Fibroblast of mammary gland (primary cell): ENCODE measurements at regions not wholly inside any gene's neighbourhood (a gene's known extent, or its start where the extent isn't known, plus 50 kb on each side); places are given as distances from the start of the nearest gene placed in this dataset.
"Not testable (repeated sequence)": the region's sequence is repeated elsewhere in the genome, so short reads cannot be mapped to it uniquely, and the experiment has no call there.

Experiments used
- DNase-seq: peaks from one replicate; pipeline ENCODE4 v3.0.0-alpha.2; 2010; ENCODE audit warnings: low read depth
- H3K4me3 ChIP-seq: 2 replicates; pipeline ENCODE4 v1.5.1; 2011; ENCODE audit warnings: low read depth, mild to moderate bottlenecking, low read length, moderate library complexity; ENCODE audit not compliant: control insufficient read depth
- TF ChIP-seq, protein P1 (sequence below): conservative IDR thresholded peaks from 2 replicates; pipeline ENCODE4 v1.5.1; 2011; ENCODE audit warnings: low read depth, low read length, inconsistent platforms; ENCODE audit not compliant: control insufficient read depth, insufficient read depth

DNA sequence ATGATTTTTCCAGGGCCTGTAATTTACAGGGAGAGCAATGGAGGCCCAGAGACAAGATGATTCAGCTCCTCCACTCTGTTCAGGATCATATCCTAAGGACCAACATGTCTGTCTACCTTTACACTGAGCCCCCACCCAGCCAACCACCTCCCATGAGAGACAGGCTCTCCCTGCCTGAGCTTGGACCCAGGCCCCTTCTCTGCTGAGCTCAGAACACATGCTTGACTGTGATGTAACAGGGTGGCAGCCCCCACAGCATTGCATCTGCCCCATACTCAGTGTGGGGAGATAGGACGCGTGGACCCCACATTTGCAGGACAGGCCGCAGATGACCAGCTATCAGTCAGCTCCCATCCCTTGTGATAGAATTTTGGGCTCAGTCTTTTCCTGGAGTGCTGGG is 313.9 kb downstream of the ADGRD1 start:
- DNase-seq, result no peak
- TF ChIP-seq, protein P1, sequence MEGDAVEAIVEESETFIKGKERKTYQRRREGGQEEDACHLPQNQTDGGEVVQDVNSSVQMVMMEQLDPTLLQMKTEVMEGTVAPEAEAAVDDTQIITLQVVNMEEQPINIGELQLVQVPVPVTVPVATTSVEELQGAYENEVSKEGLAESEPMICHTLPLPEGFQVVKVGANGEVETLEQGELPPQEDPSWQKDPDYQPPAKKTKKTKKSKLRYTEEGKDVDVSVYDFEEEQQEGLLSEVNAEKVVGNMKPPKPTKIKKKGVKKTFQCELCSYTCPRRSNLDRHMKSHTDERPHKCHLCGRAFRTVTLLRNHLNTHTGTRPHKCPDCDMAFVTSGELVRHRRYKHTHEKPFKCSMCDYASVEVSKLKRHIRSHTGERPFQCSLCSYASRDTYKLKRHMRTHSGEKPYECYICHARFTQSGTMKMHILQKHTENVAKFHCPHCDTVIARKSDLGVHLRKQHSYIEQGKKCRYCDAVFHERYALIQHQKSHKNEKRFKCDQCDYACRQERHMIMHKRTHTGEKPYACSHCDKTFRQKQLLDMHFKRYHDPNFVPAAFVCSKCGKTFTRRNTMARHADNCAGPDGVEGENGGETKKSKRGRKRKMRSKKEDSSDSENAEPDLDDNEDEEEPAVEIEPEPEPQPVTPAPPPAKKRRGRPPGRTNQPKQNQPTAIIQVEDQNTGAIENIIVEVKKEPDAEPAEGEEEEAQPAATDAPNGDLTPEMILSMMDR, result no peak
- no peak overlapping the region for H3K4me3 ChIP-seq

DNA sequence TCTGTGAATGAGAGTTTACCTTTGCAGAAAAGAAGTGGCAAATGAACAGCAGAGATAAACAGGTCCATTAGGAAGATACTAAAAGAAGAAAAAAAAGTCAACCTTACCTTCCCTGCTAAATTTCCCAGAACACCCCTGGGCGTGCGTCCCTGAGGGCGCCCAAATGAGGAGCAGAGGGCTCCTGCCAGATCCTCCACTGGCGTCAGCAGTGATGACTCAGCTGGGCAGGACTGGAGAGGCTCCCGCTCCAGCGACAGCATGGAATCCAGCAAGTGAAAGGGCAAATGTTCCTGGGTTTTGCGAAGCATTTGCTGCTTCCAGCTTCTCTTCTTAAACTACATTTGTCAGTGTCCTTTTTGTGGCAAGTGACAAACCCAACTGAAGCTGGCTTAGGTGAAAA is 314.4 kb downstream of the ADGRD1 start:
- DNase-seq, H3K4me3 ChIP-seq: not testable (repeated sequence)

DNA sequence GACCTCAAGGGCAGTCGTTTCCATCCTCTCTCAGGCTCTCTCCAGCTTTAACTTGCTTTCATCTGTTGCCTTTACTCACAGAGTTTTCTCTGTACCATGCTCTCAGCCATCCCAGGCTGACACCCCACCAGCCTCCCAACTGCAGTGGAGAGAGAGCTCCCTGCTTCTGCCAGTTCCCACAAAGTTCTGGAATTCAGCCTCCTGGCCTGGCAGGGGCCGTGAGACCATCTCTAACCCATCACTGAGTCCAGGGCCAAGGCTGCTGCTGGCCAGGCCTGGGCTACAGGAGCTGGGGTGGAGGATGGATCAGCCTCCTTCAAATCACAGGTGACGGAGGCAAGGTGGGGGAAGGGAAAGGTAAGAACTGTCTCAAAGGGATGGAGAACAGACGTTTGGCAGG is 314.9 kb downstream of the ADGRD1 start:
- not testable (repeated sequence) for H3K4me3 ChIP-seq

DNA sequence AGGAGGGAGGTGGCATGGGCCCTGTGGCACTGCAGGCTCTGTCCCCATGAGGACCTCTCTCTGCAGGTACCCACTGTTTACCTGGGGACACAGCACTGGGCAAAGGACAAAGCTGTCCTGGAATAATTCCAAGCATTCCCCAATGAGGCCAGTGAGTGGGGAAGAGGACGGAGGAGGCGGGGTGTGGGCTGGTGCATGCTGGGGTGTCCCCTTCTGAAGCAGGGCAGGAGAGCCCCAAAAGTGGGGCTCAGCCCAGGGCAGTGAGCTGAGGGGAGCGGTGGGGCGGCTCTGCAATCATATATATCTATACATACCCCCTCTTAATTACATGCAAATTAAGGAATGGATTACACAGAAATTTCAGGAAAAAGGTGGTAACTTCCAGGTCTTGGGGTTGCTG is 315.8 kb downstream of the ADGRD1 start:
- TF ChIP-seq, protein P1, result no peak
- no peak overlapping the region for H3K4me3 ChIP-seq
- no peak for DNase-seq

More for the DNA sequence above, 314.9 kb downstream of the ADGRD1 start:
- not testable (repeated sequence) for DNase-seq

DNA sequence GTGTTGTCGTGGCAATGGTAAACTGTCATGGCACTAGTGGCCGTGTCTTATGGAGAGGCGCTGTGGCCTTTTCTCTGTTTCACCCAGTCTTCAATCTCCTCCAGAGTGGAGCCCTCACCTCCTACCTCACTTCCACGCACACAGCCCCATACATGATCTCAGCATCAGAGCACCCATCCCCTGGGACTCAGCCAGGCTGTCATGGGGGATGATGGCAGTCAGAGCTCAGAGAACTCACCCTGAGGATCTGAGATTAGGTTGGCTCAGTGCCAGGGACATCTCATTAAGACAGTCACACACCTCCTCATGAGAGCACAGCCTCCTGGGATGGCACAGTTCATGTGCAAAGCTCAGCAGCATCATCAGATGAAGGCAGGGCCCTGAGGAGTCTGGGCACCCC is 316.3 kb downstream of the ADGRD1 start:
- H3K4me3 ChIP-seq, DNase-seq: not testable (repeated sequence)

DNA sequence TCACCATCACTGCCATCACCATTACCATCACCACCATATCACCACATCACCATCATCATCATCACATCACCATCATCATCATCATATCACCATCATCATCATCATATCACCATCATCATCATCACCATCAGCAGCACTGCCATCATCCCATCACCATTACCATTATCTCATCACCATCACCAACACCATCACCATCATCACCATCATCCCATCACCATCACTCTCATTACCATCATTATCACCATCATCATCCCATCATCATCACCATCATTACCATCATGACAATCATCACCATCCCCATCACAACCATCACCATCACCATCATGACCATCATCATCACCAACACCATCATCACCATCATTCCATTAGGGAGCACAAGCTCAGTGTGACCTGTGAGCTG is 318.0 kb downstream of the ADGRD1 start:
- DNase-seq, result no peak
- H3K4me3 ChIP-seq, result no peak overlapping the region
- TF ChIP-seq, protein P1, result no peak

DNA sequence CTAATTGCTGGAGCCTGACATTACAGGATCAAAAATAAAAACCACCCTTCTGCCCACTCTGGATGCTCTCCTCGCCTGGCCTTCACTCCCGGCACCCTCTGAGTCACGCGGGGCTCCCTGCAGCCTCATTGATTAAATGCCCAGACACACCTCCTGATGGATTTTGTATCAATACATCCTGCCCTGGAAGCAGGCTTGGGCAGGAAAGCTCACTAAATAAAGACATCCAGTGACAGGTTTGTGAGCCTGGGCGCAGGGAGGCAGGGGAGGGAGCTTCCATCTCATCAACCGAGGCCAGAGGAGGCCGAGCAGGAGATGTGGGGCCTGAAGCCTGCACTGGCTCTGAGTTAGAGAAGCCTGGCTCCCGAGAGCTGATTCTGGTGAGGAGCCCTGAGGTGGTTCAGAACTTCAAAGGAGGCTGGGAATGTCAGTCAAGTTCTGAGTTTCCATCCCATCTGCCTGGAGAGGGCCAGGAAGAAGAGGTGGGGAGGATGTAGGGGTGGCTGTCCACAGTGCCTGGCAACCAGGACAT is 318.6 kb downstream of the ADGRD1 start:
- DNase-seq, H3K4me3 ChIP-seq: not testable (repeated sequence)

DNA sequence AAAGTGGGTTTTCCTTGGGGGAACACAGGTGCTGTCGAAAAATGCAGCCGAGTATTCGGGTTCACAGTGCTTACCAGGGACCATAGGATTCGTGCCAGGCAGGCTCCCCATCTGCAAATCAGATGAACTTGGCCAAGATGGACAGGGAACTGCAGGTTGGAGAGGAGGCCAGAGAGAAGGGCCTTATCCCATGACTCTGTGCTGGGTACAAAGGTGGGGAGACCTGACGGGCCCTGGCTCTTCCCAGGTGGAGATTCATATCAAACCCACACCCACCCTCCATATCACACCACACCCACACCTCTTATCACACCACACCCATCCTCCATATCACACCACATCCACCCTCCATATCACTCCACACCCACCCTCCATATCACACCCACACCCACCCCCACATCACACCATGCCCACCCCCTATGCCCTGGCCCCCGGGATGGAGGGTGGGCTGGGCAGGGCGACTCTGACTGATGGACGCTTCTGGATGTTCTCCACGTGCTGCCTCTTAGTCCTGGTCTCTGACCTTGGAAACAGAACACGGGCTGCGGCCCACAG is 319.7 kb downstream of the ADGRD1 start:
- TF ChIP-seq, protein P1, result no peak
- no peak for DNase-seq
- H3K4me3 ChIP-seq, result no peak overlapping the region

DNA sequence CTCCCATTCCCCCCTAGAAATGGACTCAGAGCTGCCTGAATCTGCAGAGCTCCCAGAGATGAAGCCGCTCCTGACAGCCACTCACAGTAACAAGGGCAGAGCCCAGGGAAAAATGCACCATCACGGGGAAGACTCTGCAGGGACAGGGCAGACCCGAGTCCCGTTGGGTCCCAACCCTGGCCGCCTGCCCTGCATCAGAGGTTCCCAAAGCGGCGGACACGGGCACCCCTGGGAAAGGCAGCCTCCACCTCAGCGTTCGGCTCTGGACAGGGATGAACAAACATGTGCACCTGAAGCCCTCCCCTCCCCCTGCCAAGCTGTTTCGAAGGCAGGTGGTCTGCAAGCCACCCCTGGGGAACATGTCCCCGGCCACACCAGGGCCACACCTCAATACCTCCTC is 320.4 kb downstream of the ADGRD1 start:
- TF ChIP-seq, protein P1, result no peak
- no peak for DNase-seq
- no peak overlapping the region for H3K4me3 ChIP-seq
